IMR-90 (cell line): ENCODE measurements at regions not wholly inside any gene's neighbourhood (a gene's known extent, or its start where the extent isn't known, plus 50 kb on each side); places are given as distances from the start of the nearest gene placed in this dataset.

ENCODE experiments used
- ATAC-seq: fragments of 200-7000 bp; cut with Tn5 transposase; 2 replicates; pipeline ENCODE4 v1.9.1; 2020; ENCODE audit warnings: low read depth, mild to moderate bottlenecking, moderate library complexity
- BruUV-seq: library from RNA; stranded (reverse); fragments of 400-500 nt; replicated peaks from 2 replicates; lab custom pipeline; 2021; lab: Mats Ljungman, UMichigan
- CTCF ChIA-PET: fragments of 300-600 bp; formaldehyde crosslinking; extraction: SDS; loops from one replicate; lab custom pipeline; 2021; ENCODE audit warnings: antibody characterized with exemption; lab: Yijun Ruan, JAX
- POLR2A ChIA-PET: fragments of 300-600 bp; sonication (Branson Sonifier 250); formaldehyde crosslinking; loops from one replicate; lab custom pipeline; 2022; ENCODE audit warnings: antibody characterized with exemption; ENCODE audit not compliant: unreplicated experiment; lab: Charles Lee
- DNase-seq: peaks from one replicate; pipeline ENCODE4 v3.0.0; 2013
- H2AFZ ChIP-seq: replicated peaks from 2 replicates; pipeline ENCODE3; 2013; ENCODE audit warnings: low read length, mild to moderate bottlenecking; ENCODE audit not compliant: poor library complexity
- H2AK5ac ChIP-seq: 2 replicates; pipeline ENCODE4 v1.6.1; 2013; ENCODE audit warnings: low read depth, low read length, inconsistent platforms
- H2AK9ac ChIP-seq: replicated peaks from 2 replicates; pipeline ENCODE3; 2013; ENCODE audit warnings: mild to moderate bottlenecking, low read depth, low read length, moderate library complexity; ENCODE audit not compliant: poor library complexity
- H2BK120ac ChIP-seq: 2 replicates; pipeline ENCODE4 v1.6.1; 2013; ENCODE audit warnings: low read depth, low read length, inconsistent platforms
- H2BK15ac ChIP-seq: 3 replicates; pipeline ENCODE4 v1.6.1; 2013; ENCODE audit warnings: low read depth, low read length, inconsistent platforms
- H2BK20ac ChIP-seq: 2 replicates; pipeline ENCODE4 v1.6.1; 2013; ENCODE audit warnings: low read depth, mild to moderate bottlenecking, inconsistent platforms, low read length, moderate library complexity
- H2BK5ac ChIP-seq: 2 replicates; pipeline ENCODE4 v1.6.1; 2013; ENCODE audit warnings: mild to moderate bottlenecking, low read depth, low read length, inconsistent platforms; ENCODE audit not compliant: poor library complexity, severe bottlenecking
- H3K14ac ChIP-seq: replicated peaks from 2 replicates; pipeline ENCODE4 v1.6.1; 2013; ENCODE audit warnings: low read depth, low read length, inconsistent platforms
- H3K18ac ChIP-seq: 2 replicates; pipeline ENCODE4 v1.6.1; 2013; ENCODE audit warnings: low read depth, low read length, control low read depth
- H3K23ac ChIP-seq: 2 replicates; pipeline ENCODE4 v1.6.1; 2013; ENCODE audit warnings: low read depth, low read length, inconsistent platforms
- H3K27ac ChIP-seq: 2 replicates; pipeline ENCODE4 v1.5.1; 2013; ENCODE audit warnings: mild to moderate bottlenecking, control low read depth, low read length; ENCODE audit not compliant: insufficient read depth
- H3K27me3 ChIP-seq: 2 replicates; pipeline ENCODE4 v1.6.1; 2013; ENCODE audit warnings: low read length; ENCODE audit not compliant: control insufficient read depth, insufficient read depth
- H3K36me3 ChIP-seq: 2 replicates; pipeline ENCODE4 v1.6.1; 2013; ENCODE audit warnings: low read length, mixed read lengths; ENCODE audit not compliant: control insufficient read depth, insufficient read depth
- H3K4ac ChIP-seq: 2 replicates; pipeline ENCODE4 v1.6.1; 2013; ENCODE audit warnings: low read depth, low read length, inconsistent platforms
- H3K4me1 ChIP-seq: 2 replicates; pipeline ENCODE4 v1.6.1; 2013; ENCODE audit warnings: low read length, mixed read lengths; ENCODE audit not compliant: control insufficient read depth, insufficient read depth
- H3K4me2 ChIP-seq: 2 replicates; pipeline ENCODE4 v1.6.1; 2013; ENCODE audit warnings: low read depth, mild to moderate bottlenecking, control low read depth, low read length, moderate library complexity
- H3K4me3 ChIP-seq: 2 replicates; pipeline ENCODE4 v1.5.1; 2013; ENCODE audit warnings: low read depth, mild to moderate bottlenecking, control low read depth, low read length, moderate library complexity; ENCODE audit not compliant: insufficient read depth
- H3K56ac ChIP-seq: 2 replicates; pipeline ENCODE4 v1.6.1; 2013; ENCODE audit warnings: low read length, inconsistent platforms; ENCODE audit not compliant: insufficient read depth; ENCODE audit errors: extremely low read depth
- H3K79me1 ChIP-seq, 2 experiments: 2 replicates each; pipeline ENCODE4 v1.6.1; 2013; ENCODE audit warnings: low read length in 2 of 2, inconsistent platforms in 1 of 2, low read depth in 1 of 2
- H3K9ac ChIP-seq: 2 replicates; pipeline ENCODE4 v1.6.1; 2013; ENCODE audit warnings: low read depth, low read length, control low read depth
- H3K9me1 ChIP-seq: 2 replicates; pipeline ENCODE4 v1.6.1; 2013; ENCODE audit warnings: low read length, inconsistent platforms; ENCODE audit not compliant: insufficient read depth
- H3K9me3 ChIP-seq: 2 replicates; pipeline ENCODE4 v1.6.1; 2013; ENCODE audit warnings: low read length; ENCODE audit not compliant: control insufficient read depth, insufficient read depth
- H4K20me1 ChIP-seq: 2 replicates; pipeline ENCODE4 v1.6.1; 2013; ENCODE audit warnings: low read length, inconsistent platforms; ENCODE audit not compliant: insufficient read depth
- H4K5ac ChIP-seq: 2 replicates; pipeline ENCODE4 v1.6.1; 2013; ENCODE audit warnings: mild to moderate bottlenecking, low read depth, low read length, control low read depth
- H4K8ac ChIP-seq, 2 experiments: 2 replicates each; pipeline ENCODE4 v1.6.1; 2013; ENCODE audit warnings: low read depth in 2 of 2, low read length in 2 of 2, control low read depth in 1 of 2, inconsistent platforms in 1 of 2
- H4K91ac ChIP-seq: 2 replicates; pipeline ENCODE4 v1.6.1; 2013; ENCODE audit warnings: low read depth, low read length, inconsistent platforms; ENCODE audit not compliant: insufficient read depth
- POLR2A ChIP-seq: IDR thresholded peaks from 2 replicates; pipeline ENCODE4 v1.6.1; 2012; ENCODE audit warnings: mild to moderate bottlenecking, low read depth, low read length
- WGBS, 2 experiments: methylation state at CpG; one replicate each; pipeline versions ENCODE4 v1.1.5 to v1.1.7; 2013; ENCODE audit warnings: missing lambda C conversion rate in 2 of 2; ENCODE audit not compliant: insufficient read length in 1 of 2; ENCODE audit errors: extremely low coverage in 2 of 2; 5-methylcytosine and 5-hydroxymethylcytosine counted together
- dilution Hi-C: fragments of 300-500 bp; cut with HindIII; formaldehyde crosslinking; loops from one replicate; pipeline ENCODE4 v1.14.3; 2018; ENCODE audit warnings: low sequenced_read_pairs; ENCODE audit not compliant: unreplicated experiment
- in situ Hi-C: fragments of 300-500 bp; cut with MboI; formaldehyde crosslinking; loops from 3 replicates; pipeline ENCODE4 v1.14.3; 2019; ENCODE audit warnings: low sequenced_read_pairs, inconsistent platforms, mixed read lengths
- intact Hi-C: fragments of 100-400 bp; cut with micrococcal nuclease; formaldehyde crosslinking; loops from 2 replicates; pipeline ENCODE4 v1.10.0; 2022
- TF ChIP-seq, protein P1 (sequence below): fragments of 150-350 bp; IDR thresholded peaks from 2 replicates; pipeline ENCODE4 v1.6.1; 2016; ENCODE audit warnings: low read depth, mild to moderate bottlenecking, low read length, moderate library complexity, borderline replicate concordance

DNA sequence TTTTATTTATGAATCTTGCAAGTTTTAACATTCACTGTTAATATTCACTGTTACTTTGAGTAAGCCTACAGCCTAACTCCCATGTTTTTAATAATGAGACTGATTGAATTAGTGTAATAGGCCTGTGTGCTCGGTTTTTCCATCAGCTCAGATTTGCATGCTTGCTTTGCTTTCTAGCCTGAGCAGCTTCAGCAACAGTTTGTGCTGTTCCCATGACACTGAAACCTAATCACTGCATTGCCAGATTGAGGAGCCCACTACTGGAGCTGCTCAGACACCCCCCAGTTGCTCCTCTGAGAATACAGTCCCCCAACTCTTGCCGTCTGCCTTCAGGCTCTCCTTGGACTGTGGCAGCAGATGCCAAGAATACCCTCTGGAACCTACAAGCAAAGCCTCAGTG lies 695.4 kb downstream of the BRINP3 start:
- in situ Hi-C loops: no loop called here
- Histone ChIP-seq H3K4me2 (no peak overlapping the region), H3K9ac (no peak overlapping the region), H2BK20ac (no peak overlapping the region), H4K5ac (no peak overlapping the region), H3K36me3 (no peaks in the 10 kb centered on the region), H3K4me3 (no peak overlapping the region), H3K9me1 (no peaks in the 10 kb centered on the region), H2BK5ac (no peak overlapping the region), H3K23ac (no peak overlapping the region), H3K79me1 (no peaks in the 10 kb centered on the region), H3K27me3 (no peaks in the 10 kb centered on the region), H4K8ac (no peak overlapping the region), H2BK15ac (no peak overlapping the region), H3K56ac (no peak overlapping the region), H4K91ac (no peak overlapping the region), H3K18ac (no peak overlapping the region), H3K14ac (no peak overlapping the region), H2BK120ac (no peak overlapping the region), H2AK5ac (no peak overlapping the region), H2AK9ac (no peak overlapping the region), H3K4ac (no peak overlapping the region), H3K27ac (no peak overlapping the region), H2AFZ (peak overlapping the region; percentile 46), H3K4me1 (no peaks in the 10 kb centered on the region), H4K20me1 (no peaks in the 10 kb centered on the region), H3K9me3 (no peaks in the 10 kb centered on the region)
- dilution Hi-C loops: no loop called here
- WGBS, 2 experiments: no CpG with 5 or more reads among the region's 2 CpGs
- ChIA-PET CTCF (no interaction called here), POLR2A (no interaction called here)
- TF ChIP-seq, protein P1, sequence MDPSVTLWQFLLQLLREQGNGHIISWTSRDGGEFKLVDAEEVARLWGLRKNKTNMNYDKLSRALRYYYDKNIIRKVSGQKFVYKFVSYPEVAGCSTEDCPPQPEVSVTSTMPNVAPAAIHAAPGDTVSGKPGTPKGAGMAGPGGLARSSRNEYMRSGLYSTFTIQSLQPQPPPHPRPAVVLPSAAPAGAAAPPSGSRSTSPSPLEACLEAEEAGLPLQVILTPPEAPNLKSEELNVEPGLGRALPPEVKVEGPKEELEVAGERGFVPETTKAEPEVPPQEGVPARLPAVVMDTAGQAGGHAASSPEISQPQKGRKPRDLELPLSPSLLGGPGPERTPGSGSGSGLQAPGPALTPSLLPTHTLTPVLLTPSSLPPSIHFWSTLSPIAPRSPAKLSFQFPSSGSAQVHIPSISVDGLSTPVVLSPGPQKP: no peak
- TF ChIP-seq POLR2A: no peak
- no TSS peak for BruUV-seq
- intact Hi-C loops: no loop called here
- DNase-seq: no peak
- no peak for ATAC-seq
